Medulla oblongata (tissue), 1 donor: ENCODE measurements at regions not wholly inside any gene's neighbourhood (a gene's known extent, or its start where the extent isn't known, plus 50 kb on each side); places are given as distances from the start of the nearest gene placed in this dataset.
"Not testable (repeated sequence)": the region's sequence is repeated elsewhere in the genome, so short reads cannot be mapped to it uniquely, and the experiment has no call there.

ENCODE experiments used
- DNase-seq: peaks from one replicate; pipeline ENCODE4 v3.0.0-alpha.2; 2015; ENCODE audit errors: extremely low spot score

DNA sequence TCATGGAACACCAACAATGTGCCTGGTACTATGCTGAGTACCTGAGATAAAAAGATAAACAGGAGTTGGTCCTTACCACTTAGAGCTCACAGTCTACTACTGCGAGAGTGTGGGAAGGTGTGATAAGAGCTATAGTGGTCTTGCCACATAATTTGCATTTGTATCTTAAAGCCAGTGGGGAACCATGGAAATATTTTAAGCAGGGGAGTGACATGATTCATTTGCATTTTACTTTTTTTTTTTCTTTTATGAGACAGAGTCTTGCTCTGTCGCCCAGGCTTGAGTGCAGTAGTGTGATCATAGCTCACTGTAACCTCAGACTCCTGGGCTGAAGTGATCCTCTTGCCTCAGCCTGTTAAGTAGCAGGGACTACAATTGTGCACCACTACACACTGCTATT is 54.2 kb upstream of the FAM72C start:
- not testable (repeated sequence) for DNase-seq

DNA sequence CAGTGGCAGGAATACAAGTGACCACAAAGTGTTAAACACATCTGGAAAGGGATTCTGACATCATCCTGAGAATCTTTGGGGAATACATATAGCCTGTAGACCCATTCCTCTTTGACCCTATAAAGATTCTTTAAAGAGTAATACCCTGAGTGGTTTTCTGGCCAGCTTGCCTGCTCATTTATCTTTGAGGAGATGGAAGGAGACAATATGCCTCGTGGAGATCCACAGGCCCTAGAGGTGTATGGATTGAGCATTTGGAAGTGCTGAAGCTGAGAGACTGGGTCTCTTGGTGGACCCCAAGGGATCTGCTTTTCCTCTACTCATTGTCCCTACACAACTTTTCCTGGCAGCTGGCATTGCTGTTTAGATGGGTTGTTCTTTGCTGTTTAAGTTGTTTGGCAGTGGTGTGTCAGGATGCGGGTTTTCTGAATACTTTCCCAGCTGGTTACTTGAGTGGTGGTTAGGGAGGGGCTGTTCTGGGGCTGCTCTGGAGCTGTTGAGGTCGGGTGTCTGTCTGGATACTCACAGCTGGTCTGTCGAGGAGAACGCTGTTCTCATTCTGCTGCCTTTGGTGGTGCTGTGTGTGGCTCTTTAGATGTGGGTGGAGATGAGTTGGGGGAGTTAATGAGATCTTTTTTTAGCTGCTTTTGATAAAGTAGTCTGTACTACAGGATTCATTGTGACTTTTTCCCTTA is 50.1 kb upstream of the FAM72C start:
- not testable (repeated sequence) for DNase-seq
